HG03378 (cell line): ENCODE measurements at regions not wholly inside any gene's neighbourhood (a gene's known extent, or its start where the extent isn't known, plus 50 kb on each side); places are given as distances from the start of the nearest gene placed in this dataset.

ENCODE experiments used
- ATAC-seq: cut with Tn5 transposase; IDR thresholded peaks from one replicate; pipeline ENCODE4 v1.9.1; 2021; ENCODE audit warnings: mild to moderate bottlenecking, moderate library complexity; ENCODE audit not compliant: unreplicated experiment

DNA sequence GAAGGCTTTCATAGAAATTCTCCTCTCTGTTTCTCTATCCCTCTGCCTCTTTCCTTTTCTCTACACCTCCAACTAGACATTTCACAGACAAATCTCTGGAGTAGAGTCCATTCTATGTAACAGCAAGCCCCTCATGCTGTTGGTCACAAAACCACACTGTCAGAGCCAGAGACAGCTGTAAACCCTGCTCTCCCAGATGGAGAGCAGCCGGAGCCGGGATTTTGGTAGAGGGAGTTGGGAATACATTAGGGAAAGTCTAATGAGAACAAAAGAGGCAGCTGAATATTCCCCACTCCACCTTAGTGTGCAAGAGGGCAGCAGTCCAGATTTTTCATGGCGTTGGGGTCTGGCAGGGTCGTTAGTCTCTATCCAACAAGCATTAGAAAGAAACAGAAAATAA lies 68.3 kb upstream of the EDN1 start:
- no peak for ATAC-seq

DNA sequence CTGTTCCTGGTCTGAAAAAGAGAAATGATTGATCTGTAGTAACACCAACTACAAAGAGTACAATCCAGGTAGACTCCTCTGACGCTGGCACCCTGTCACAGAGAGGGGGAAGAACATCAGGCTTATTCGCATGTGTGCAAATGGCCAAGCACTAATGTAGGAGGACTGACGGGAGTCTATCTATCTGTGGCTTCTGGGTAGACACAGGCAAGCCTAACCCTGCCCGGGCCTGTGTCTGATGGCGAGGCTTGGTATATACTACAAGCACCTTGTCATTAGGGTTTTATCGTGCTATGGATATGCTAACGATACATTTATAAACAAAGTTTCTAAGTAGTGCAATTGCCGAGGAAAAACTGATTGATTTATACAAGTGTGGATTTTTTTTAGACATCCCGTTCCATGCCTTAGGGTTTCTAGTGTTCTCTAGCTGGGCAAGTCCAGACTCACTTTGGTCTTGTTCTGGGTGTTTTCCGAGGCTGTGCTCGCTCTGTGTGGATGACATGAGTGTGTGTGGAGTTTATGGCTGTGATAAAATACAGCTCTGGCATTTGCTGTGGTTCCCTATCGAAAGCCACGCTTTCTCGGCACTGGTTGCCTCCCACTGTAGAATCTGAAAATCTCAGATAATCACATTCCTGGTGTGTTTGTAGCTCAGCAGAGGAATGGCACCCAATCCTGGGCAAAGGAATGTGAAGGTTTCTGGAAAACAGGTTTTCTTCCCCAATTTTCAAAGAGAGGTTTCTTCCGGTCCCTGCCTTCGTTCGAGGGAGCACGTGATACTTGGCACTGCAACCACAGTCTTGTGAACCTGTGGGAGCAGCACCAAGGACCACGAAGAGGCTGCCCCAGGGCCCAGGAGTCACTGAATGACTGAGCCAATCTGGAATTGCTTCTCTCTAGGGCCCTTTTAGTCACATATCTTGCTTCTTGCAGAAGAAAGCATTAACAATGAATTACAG lies 67.5 kb upstream of the EDN1 start:
- no peak for ATAC-seq

DNA sequence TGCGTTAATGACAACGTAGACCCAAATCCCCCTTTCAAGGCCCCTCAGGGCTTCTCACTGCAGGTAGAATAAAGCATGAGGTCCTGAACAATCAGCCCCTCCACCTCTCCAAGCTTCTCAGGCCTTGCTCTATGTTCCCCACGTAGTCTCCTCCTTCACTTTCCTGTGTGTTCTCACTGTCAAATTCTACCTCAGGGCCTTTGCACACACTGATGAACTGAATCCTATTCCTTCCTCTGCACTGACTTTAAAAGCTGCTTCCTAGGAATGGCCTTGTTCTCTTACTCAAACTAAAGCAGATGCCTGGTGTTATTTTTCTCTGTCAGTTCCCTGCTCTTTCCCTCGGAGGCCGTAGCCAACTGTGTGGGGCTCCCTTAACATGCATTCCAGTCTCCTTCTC lies 66.8 kb upstream of the EDN1 start:
- ATAC-seq = no peak

DNA sequence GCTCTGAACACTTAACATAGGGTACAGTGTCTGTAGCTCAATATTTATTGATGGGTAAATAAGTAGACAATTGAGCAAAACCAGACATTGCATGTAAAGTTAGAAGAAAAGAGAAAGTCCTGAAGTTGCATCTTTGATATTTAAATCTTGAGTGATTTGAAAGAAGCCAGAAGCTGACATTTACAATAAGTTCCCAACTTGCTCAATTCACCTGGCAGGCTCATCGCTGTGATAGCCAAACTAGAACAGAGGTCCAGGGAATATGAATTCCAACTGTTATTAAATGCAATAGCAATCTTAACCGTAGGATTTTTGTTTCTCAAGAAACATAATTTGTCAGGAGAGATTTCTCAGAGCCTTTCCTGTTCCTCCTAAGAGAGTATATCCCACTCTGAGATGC lies 65.9 kb upstream of the EDN1 start:
- no peak for ATAC-seq

DNA sequence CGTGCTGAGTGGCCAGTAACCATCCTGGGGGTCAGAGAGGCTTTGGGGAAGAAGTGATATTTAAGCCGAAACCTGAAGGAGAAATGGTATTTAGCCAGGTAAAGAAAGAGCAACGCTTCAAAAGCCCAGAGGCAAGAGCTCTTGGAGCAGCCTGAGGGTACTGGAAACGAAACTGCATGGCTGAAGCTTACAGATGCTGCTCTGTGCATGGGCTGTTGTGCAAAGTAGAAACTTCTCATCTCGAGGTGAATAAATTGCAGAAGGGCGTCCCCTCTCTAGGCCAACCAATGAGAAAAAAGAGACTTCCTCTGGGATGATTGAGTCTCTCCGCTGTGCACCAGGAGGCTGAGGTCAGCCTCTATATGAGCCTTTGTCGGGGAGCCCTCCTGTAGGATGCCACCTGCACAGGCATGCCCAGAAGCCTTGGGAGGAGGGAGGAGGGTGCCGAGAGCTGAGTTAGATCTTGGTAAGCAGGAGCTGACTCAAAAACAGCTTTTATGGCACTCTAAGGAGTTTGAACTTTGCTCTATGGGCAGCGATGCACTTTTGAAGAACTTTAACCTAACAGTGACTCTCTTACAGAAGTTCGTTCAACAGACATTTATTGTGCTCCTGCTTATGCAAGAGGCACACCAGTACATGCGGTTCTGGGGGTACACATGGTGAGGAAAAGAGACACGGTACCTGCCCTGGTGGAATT lies 61.6 kb upstream of the EDN1 start:
- ATAC-seq = no peak

DNA sequence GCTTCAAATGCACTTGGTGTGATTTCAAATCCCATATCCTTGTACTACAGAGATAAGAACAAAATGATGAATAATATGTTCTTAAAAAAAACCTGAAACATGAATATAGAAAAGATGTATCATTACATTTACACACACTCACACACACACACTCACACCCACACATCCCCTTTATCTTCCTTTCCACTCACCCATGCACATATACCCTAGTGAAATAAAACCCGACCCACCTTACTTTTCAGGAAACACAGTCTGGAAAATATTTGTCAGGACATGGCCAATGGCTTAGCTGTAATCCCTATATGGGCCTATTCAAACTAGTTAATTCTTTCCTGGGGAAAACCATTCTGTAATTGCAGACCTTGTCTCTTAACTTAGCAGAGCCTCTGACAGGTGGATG lies 60.8 kb upstream of the EDN1 start:
- ATAC-seq = no peak

DNA sequence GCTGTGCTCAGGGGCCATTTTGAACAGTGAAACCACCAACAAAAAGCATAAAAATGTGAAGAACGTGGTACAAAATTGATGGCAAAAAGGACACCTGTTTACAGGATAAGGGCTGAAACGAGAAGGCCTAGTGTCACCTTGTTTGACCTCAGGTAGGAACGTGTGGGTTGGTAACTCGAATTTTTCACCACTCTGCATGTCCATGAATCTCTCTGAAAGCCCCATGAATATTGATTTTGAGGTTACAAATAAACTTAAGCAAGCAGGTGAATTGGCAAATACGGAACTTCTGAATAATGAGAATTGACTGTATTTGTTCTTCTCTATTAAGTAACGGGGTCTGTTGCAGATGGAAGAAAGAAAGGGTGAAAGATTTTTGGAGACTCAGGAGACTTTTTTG lies 59.6 kb upstream of the EDN1 start:
- ATAC-seq = no peak

DNA sequence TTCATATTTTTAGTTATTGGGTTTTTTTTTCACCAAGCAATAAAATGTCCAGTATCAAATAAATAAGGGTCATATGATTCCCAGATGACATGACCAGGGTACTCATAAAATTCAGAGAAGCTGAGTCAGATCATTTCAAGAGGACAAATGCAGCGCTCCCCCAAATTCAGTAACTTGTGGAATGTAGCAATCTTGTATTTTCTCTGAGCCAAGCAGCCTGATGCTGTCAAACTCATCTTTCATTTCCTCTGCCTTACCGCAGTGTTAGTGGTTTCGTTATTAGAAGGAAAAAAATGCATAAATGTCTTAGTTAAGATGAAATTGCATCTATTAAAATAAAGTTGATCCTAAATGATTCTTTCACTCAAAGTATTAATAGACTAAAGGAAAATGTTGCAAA lies 57.8 kb upstream of the EDN1 start:
- ATAC-seq = no peak

DNA sequence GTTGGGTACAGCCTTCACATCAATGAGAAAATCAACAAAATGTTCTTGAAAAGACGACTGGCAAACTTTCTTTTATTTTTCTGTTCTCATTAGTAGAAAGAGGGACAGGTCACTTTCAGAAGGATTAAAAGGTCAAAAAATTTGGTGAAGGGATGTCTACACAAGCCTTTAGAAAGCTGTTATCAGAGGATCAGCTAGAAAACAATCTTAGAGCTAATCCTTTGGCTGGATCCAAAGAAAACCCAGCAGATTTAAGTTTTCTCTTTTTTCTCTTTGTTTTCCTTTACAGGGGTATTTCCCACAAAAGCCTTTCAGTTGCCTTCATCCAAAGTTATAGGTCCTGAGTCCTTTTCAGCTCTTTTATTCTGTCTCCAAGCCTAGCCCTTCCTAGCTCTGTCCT lies 57.3 kb upstream of the EDN1 start:
- ATAC-seq = no peak

DNA sequence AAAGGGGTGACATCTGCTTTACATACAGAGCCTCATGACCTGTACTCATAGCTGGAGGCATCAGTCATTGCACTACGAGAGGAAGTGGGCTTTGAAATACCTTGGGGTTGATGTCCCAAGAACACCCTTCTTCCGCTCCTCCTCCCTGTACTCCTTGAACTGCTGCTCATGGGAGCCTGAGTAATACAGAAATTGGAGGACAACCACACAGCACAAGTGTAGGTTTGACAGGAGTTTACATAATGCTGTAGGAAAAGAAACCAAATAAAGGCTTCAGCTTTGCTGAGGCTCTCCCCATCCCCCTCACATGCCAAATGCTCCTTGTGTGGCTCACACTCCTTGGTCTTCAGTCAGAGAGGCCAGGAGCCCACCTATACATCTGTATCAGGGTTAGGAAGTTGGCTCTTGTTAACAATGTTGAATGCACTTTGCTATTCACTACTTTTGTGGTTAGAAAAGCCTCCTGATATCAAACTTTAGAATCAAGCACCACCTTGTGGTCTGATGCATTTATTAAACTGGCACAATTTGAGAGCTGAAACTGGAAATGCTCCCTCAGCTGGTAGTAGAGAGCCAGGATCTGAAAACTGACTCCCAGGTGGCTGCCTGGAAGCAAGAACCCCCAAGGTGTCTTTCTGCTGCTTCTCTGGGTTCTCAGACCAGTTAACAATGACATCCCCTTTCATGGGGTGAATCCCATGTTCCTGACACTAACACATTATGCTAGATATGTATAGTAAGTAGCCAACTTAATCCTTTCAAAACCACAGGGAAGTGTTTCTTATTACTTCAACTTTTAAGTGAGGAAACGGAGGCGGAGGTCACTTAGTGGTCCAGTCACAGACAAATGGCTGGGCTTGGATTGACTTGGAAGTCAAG lies 56.2 kb upstream of the EDN1 start:
- peak; percentile 52 for ATAC-seq

DNA sequence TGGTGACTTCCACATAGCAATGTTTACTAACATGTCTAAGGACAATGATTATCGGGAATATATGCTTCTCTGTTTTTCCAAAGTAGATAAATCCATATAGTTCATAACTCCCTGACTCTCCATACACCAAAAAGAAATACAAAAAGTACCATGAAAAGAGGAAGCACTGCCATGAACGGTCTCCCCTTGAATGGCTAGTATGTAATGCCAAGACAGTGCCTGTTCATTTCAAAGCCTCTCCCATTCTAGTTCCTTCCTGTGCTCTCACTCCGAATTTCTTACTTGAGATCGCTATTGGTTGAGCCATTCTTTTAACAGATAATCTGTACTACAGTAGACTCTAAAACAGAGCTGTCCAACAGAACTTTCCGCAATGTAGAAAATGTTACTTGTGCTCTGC lies 54.8 kb upstream of the EDN1 start:
- no peak for ATAC-seq

DNA sequence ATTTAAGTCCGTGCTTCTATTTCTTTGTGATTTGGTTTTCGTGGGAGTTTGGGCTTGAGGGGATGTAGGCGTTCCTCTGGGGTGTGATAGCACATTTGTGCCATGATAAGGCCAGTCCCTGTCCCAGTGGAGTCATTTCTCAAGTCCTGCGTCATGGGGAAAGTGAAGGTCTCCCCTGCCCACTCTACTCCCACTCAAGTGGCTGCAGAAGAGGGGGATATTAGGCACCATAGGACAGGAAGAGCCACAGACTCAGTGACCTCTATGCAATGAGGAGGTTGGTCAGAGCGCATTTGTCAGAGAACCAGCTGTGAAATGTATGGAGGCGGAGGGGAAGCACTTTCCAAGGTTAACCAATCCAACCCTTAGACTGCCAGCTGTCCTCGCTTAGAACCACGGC lies 51.9 kb upstream of the EDN1 start:
- no peak for ATAC-seq
